Stimulated activated CD4-positive, alpha-beta T cell treated with anti-CD3 and anti-CD28 coated beads, Interleukin-12 subunit alpha, Interleukin-12 subunit beta, amount 100 ng/mL, for 4 hours (primary cell): ENCODE measurements at regions not wholly inside any gene's neighbourhood (a gene's known extent, or its start where the extent isn't known, plus 50 kb on each side); places are given as distances from the start of the nearest gene placed in this dataset.
"Not testable (repeated sequence)": the region's sequence is repeated elsewhere in the genome, so short reads cannot be mapped to it uniquely, and the experiment has no call there.

Experiments
- DNase-seq: peaks from one replicate; pipeline ENCODE4 v3.0.0-alpha.2; 2020

- no peak for DNase-seq
Measured at GRCh38 chr2:194320520-194320919, 1336.5 kb upstream of the SLC39A10 start.

GRCh38 chr2:194319222-194319992, 1337.6 kb upstream of the SLC39A10 start:
- DNase-seq, result no peak

- DNase-seq, result no peak
Measured at GRCh38 chr2:194314042-194314441, 1343.0 kb upstream of the SLC39A10 start.

- DNase-seq, result no peak
Measured at GRCh38 chr2:194304191-194304590, 1352.8 kb upstream of the SLC39A10 start.

- DNase-seq, result no peak
Measured at GRCh38 chr2:194301946-194302345, 1355.1 kb upstream of the SLC39A10 start.

GRCh38 chr2:194294156-194294555, 1362.9 kb upstream of the SLC39A10 start:
- DNase-seq, result no peak

GRCh38 chr2:194291104-194291503, 1365.9 kb upstream of the SLC39A10 start:
- no peak for DNase-seq

GRCh38 chr2:194289712-194290346, 1367.2 kb upstream of the SLC39A10 start:
- DNase-seq, result no peak

- not testable (repeated sequence) for DNase-seq
Measured at GRCh38 chr2:194276667-194277066, 1380.4 kb upstream of the SLC39A10 start.

- DNase-seq, result no peak
Measured at GRCh38 chr2:194271293-194271961, 1385.6 kb upstream of the SLC39A10 start.

GRCh38 chr2:194270648-194271047, 1386.4 kb upstream of the SLC39A10 start:
- no peak for DNase-seq

GRCh38 chr2:194264586-194264985, 1392.4 kb upstream of the SLC39A10 start:
- no peak for DNase-seq

- no peak for DNase-seq
Measured at GRCh38 chr2:194260185-194260584, 1396.8 kb upstream of the SLC39A10 start.

GRCh38 chr2:194257095-194257494, 1399.9 kb upstream of the SLC39A10 start:
- no peak for DNase-seq

GRCh38 chr2:194253528-194254259, 1403.3 kb upstream of the SLC39A10 start:
- no peak for DNase-seq

- no peak for DNase-seq
Measured at GRCh38 chr2:194252127-194252526, 1404.9 kb upstream of the SLC39A10 start.

GRCh38 chr2:194232600-194232999, 1424.4 kb upstream of the SLC39A10 start:
- no peak for DNase-seq

- DNase-seq, result no peak
Measured at GRCh38 chr2:194223218-194223617, 1433.8 kb upstream of the SLC39A10 start.

GRCh38 chr2:194214192-194214591, 1442.8 kb upstream of the SLC39A10 start:
- no peak for DNase-seq

- DNase-seq, result no peak
Measured at GRCh38 chr2:194205568-194206227, 1451.3 kb upstream of the SLC39A10 start.

GRCh38 chr2:194203898-194204297, 1453.1 kb upstream of the SLC39A10 start:
- no peak for DNase-seq

- DNase-seq, result no peak
Measured at GRCh38 chr2:194182888-194183287, 1474.1 kb upstream of the SLC39A10 start.

- DNase-seq, result no peak
Measured at GRCh38 chr2:194176134-194176533, 1480.9 kb upstream of the SLC39A10 start.
